ENCODE measurements at regions not wholly inside any gene's neighbourhood (a gene's known extent, or its start where the extent isn't known, plus 50 kb on each side); places are given as distances from the start of the nearest gene placed in this dataset.

- Histone ChIP-seq H3K27me3 (ENCODE audit: insufficient read depth, low read length) (no peaks in the 10 kb centered on the region), H3K9me2 (ENCODE audit: low read depth, low read length) (no peaks in the 10 kb centered on the region), H4K20me1 (ENCODE audit: insufficient read depth, low read length) (no peaks in the 10 kb centered on the region), H3K9ac (ENCODE audit: low read length) (no peak overlapping the region), H3K36me3 (ENCODE audit: insufficient read depth, low read length) (no peaks in the 10 kb centered on the region), H3F3A (ENCODE audit: insufficient read depth, low read length) (no peaks in the 10 kb centered on the region), H3K27ac (ENCODE audit: low read depth, low read length, poor library complexity, severe bottlenecking) (no peak overlapping the region), H2AFZ (ENCODE audit: low read length) (no peak overlapping the region), H3K4me1 (ENCODE audit: insufficient read depth, low read length, severe bottlenecking) (no peaks in the 10 kb centered on the region), H3K4me2 (ENCODE audit: low read length) (no peak overlapping the region), H3K9me3 (ENCODE audit: low read length) (no peaks in the 10 kb centered on the region), H3K79me2 (ENCODE audit: insufficient read depth, low read length) (no peaks in the 10 kb centered on the region), H3K4me3 (ENCODE audit: low read depth, low read length, poor library complexity, severe bottlenecking) (no peak overlapping the region)
- TF ChIP-seq EZH2 (IDR thresholded peaks at IDR 0.05; ENCODE audit: borderline replicate concordance, low read length): no peak
- TF ChIP-seq CTCF (IDR thresholded peaks at IDR 0.05; ENCODE audit: low read length): no peak
Measured at GRCh38 chr13:37368501-37368900, 230.1 kb downstream of the POSTN start.

- no peaks in the 10 kb centered on the region for H3K9me3 ChIP-seq (ENCODE audit: low read length)
- H3K27me3 ChIP-seq (ENCODE audit: insufficient read depth, low read length): no peaks in the 10 kb centered on the region
- H4K20me1 ChIP-seq (ENCODE audit: insufficient read depth, low read length): no peaks in the 10 kb centered on the region
Measured at GRCh38 chr13:37366044-37366770, 232.4 kb downstream of the POSTN start.

GRCh38 chr13:37365496-37365895 is 233.1 kb downstream of the POSTN start:
- no peak for TF ChIP-seq CTCF (IDR thresholded peaks at IDR 0.05; ENCODE audit: low read length)
- TF ChIP-seq EZH2 (IDR thresholded peaks at IDR 0.05; ENCODE audit: borderline replicate concordance, low read length): no peak
- Histone ChIP-seq H3K9me2 (ENCODE audit: low read depth, low read length) (no peaks in the 10 kb centered on the region), H3F3A (ENCODE audit: insufficient read depth, low read length) (no peaks in the 10 kb centered on the region), H4K20me1 (ENCODE audit: insufficient read depth, low read length) (no peaks in the 10 kb centered on the region), H3K4me3 (ENCODE audit: low read depth, low read length, poor library complexity, severe bottlenecking) (no peak overlapping the region), H3K9ac (ENCODE audit: low read length) (no peak overlapping the region), H2AFZ (ENCODE audit: low read length) (no peak overlapping the region), H3K27me3 (ENCODE audit: insufficient read depth, low read length) (no peaks in the 10 kb centered on the region), H3K79me2 (ENCODE audit: insufficient read depth, low read length) (no peaks in the 10 kb centered on the region), H3K9me3 (ENCODE audit: low read length) (no peaks in the 10 kb centered on the region), H3K4me2 (ENCODE audit: low read length) (no peak overlapping the region), H3K36me3 (ENCODE audit: insufficient read depth, low read length) (no peaks in the 10 kb centered on the region), H3K4me1 (ENCODE audit: insufficient read depth, low read length, severe bottlenecking) (no peaks in the 10 kb centered on the region), H3K27ac (ENCODE audit: low read depth, low read length, poor library complexity, severe bottlenecking) (no peak overlapping the region)

More at GRCh38 chr13:37366044-37366770, 232.4 kb downstream of the POSTN start:
- Histone ChIP-seq H2AFZ (ENCODE audit: low read length) (no peak overlapping the region), H3K36me3 (ENCODE audit: insufficient read depth, low read length) (no peaks in the 10 kb centered on the region), H3K9me2 (ENCODE audit: low read depth, low read length) (no peaks in the 10 kb centered on the region), H3K4me2 (ENCODE audit: low read length) (no peak overlapping the region), H3K4me3 (ENCODE audit: low read depth, low read length, poor library complexity, severe bottlenecking) (no peak overlapping the region), H3K9ac (ENCODE audit: low read length) (no peak overlapping the region), H3K27ac (ENCODE audit: low read depth, low read length, poor library complexity, severe bottlenecking) (no peak overlapping the region), H3K79me2 (ENCODE audit: insufficient read depth, low read length) (no peaks in the 10 kb centered on the region), H3K4me1 (ENCODE audit: insufficient read depth, low read length, severe bottlenecking) (no peaks in the 10 kb centered on the region), H3F3A (ENCODE audit: insufficient read depth, low read length) (no peaks in the 10 kb centered on the region)
- no peak for TF ChIP-seq CTCF (IDR thresholded peaks at IDR 0.05; ENCODE audit: low read length)
